OCI-LY1 (cell line): ENCODE measurements at regions not wholly inside any gene's neighbourhood (a gene's known extent, or its start where the extent isn't known, plus 50 kb on each side); places are given as distances from the start of the nearest gene placed in this dataset.

Experiments used
- H2AFZ ChIP-seq: fragments of 200-600 bp; sonication (generic), shearing (Covaris generic); 2 replicates; pipeline ENCODE4 v1.6.0; 2014; ENCODE audit warnings: antibody characterized with exemption, mild to moderate bottlenecking, low read length
- H3F3A ChIP-seq: fragments of 200-600 bp; sonication (generic), shearing (Covaris generic); 2 replicates; pipeline ENCODE4 v1.6.0; 2014; ENCODE audit warnings: mild to moderate bottlenecking, antibody characterized with exemption, low read length, moderate library complexity; ENCODE audit not compliant: insufficient read depth
- H3K27ac ChIP-seq: fragments of 200-600 bp; sonication (generic); 2 replicates; pipeline ENCODE4 v1.5.1; 2014; ENCODE audit warnings: low read length, mixed run types, mild to moderate bottlenecking, low read depth; ENCODE audit not compliant: poor library complexity, severe bottlenecking
- H3K27me3 ChIP-seq: fragments of 200-600 bp; sonication (generic); 2 replicates; pipeline ENCODE4 v1.6.0; 2014; ENCODE audit warnings: antibody characterized with exemption, mild to moderate bottlenecking, low read length, moderate library complexity; ENCODE audit not compliant: insufficient read depth
- H3K36me3 ChIP-seq: fragments of 200-600 bp; sonication (generic); 2 replicates; pipeline ENCODE4 v1.6.1; 2014; ENCODE audit warnings: mild to moderate bottlenecking, antibody characterized with exemption, low read length, moderate library complexity, mixed read lengths; ENCODE audit not compliant: insufficient read depth
- H3K4me1 ChIP-seq: fragments of 200-600 bp; sonication (generic); 2 replicates; pipeline ENCODE4 v1.5.1; 2014; ENCODE audit warnings: mild to moderate bottlenecking, low read length, moderate library complexity; ENCODE audit not compliant: insufficient read depth, severe bottlenecking
- H3K4me2 ChIP-seq: fragments of 200-600 bp; sonication (generic), shearing (Covaris generic); 2 replicates; pipeline ENCODE4 v1.6.1; 2014; ENCODE audit warnings: low read length
- H3K4me3 ChIP-seq: fragments of 200-600 bp; sonication (generic); 2 replicates; pipeline ENCODE4 v1.5.1; 2014; ENCODE audit warnings: low read length, low read depth, mild to moderate bottlenecking, mixed read lengths; ENCODE audit not compliant: poor library complexity, severe bottlenecking
- H3K79me2 ChIP-seq: fragments of 200-600 bp; shearing (Covaris generic); 2 replicates; pipeline ENCODE4 v1.6.1; 2016; ENCODE audit warnings: mixed run types, low read length, mixed read lengths; ENCODE audit not compliant: insufficient read depth
- H3K9ac ChIP-seq: fragments of 200-600 bp; sonication (generic), shearing (Covaris generic); 2 replicates; pipeline ENCODE4 v1.6.1; 2014; ENCODE audit warnings: mild to moderate bottlenecking, low read length, mixed read lengths
- H3K9me2 ChIP-seq: fragments of 200-600 bp; sonication (generic), shearing (Covaris generic); 2 replicates; pipeline ENCODE4 v1.6.1; 2014; ENCODE audit warnings: low read depth, mild to moderate bottlenecking, low read length, mixed read lengths
- H3K9me3 ChIP-seq: fragments of 200-600 bp; shearing (Covaris generic); 2 replicates; pipeline ENCODE4 v1.6.1; 2014; ENCODE audit warnings: low read length, mixed read lengths
- H4K20me1 ChIP-seq: fragments of 200-600 bp; sonication (generic), shearing (Covaris generic); 2 replicates; pipeline ENCODE4 v1.6.0; 2016; ENCODE audit warnings: mild to moderate bottlenecking, low read length; ENCODE audit not compliant: insufficient read depth
- CTCF ChIP-seq: fragments of 200-600 bp; sonication (generic), shearing (Covaris generic); IDR thresholded peaks from 2 replicates; pipeline ENCODE4 v1.5.1; 2017; ENCODE audit warnings: mild to moderate bottlenecking, antibody characterized with exemption, low read length, moderate library complexity, mixed read lengths
- EZH2 ChIP-seq: fragments of 200-600 bp; sonication (generic), shearing (Covaris generic); IDR thresholded peaks from 2 replicates; pipeline ENCODE4 v1.8.0; 2017; ENCODE audit warnings: borderline replicate concordance, mixed run types, mild to moderate bottlenecking, antibody characterized with exemption, low read length, moderate library complexity, mixed read lengths

- H3K4me1 ChIP-seq = no peaks in the 10 kb centered on the region
- no peaks in the 10 kb centered on the region for H3K36me3 ChIP-seq
- H2AFZ ChIP-seq = no peak overlapping the region
- H3K9me2 ChIP-seq = no peaks in the 10 kb centered on the region
- H3K9me3 ChIP-seq = no peaks in the 10 kb centered on the region
- no peak overlapping the region for H3K4me2 ChIP-seq
- H3K79me2 ChIP-seq = no peaks in the 10 kb centered on the region
- H3K27ac ChIP-seq = no peak overlapping the region
- no peak overlapping the region for H3K4me3 ChIP-seq
- no peaks in the 10 kb centered on the region for H3F3A ChIP-seq
- no peak overlapping the region for H3K9ac ChIP-seq
- TF ChIP-seq CTCF (no peak), EZH2 (no peak)
- H4K20me1 ChIP-seq = no peaks in the 10 kb centered on the region
- no peaks in the 10 kb centered on the region for H3K27me3 ChIP-seq
These were observed 125.4 kb upstream of the ZNF507 start for GRCh38 chr19:32219881-32220472.

GRCh38 chr19:32220951-32221350 lies 124.5 kb upstream of the ZNF507 start:
- no peaks in the 10 kb centered on the region for H3K4me1 ChIP-seq
- H3K27me3 ChIP-seq = no peaks in the 10 kb centered on the region
- no peaks in the 10 kb centered on the region for H3K9me2 ChIP-seq
- TF ChIP-seq EZH2 = no peak
- TF ChIP-seq CTCF = no peak
- no peak overlapping the region for H2AFZ ChIP-seq
- H3K9me3 ChIP-seq = no peaks in the 10 kb centered on the region
- no peak overlapping the region for H3K27ac ChIP-seq
- no peaks in the 10 kb centered on the region for H3F3A ChIP-seq
- H3K79me2 ChIP-seq = no peaks in the 10 kb centered on the region
- H3K4me3 ChIP-seq = no peak overlapping the region
- no peaks in the 10 kb centered on the region for H4K20me1 ChIP-seq
- no peak overlapping the region for H3K9ac ChIP-seq
- no peaks in the 10 kb centered on the region for H3K36me3 ChIP-seq
- no peak overlapping the region for H3K4me2 ChIP-seq

GRCh38 chr19:32222556-32222955 lies 122.9 kb upstream of the ZNF507 start:
- Histone ChIP-seq H4K20me1 (no peaks in the 10 kb centered on the region), H3K4me2 (no peak overlapping the region), H3K9me2 (no peaks in the 10 kb centered on the region), H2AFZ (no peak overlapping the region), H3K27ac (no peak overlapping the region), H3K4me1 (no peaks in the 10 kb centered on the region), H3F3A (no peaks in the 10 kb centered on the region), H3K9ac (no peak overlapping the region), H3K9me3 (no peaks in the 10 kb centered on the region), H3K36me3 (no peaks in the 10 kb centered on the region), H3K4me3 (no peak overlapping the region), H3K27me3 (no peaks in the 10 kb centered on the region), H3K79me2 (no peaks in the 10 kb centered on the region)
- no peak for TF ChIP-seq CTCF
